LNCaP clone FGC (cell line): ENCODE measurements at regions not wholly inside any gene's neighbourhood (a gene's known extent, or its start where the extent isn't known, plus 50 kb on each side); places are given as distances from the start of the nearest gene placed in this dataset.
"Not testable (repeated sequence)": the region's sequence is repeated elsewhere in the genome, so short reads cannot be mapped to it uniquely, and the experiment has no call there.

Experiments
- DNase-seq: peaks from one replicate; pipeline ENCODE4 v3.0.0-alpha.2; 2011; ENCODE audit warnings: low read depth
- H3K4me3 ChIP-seq: 2 replicates; pipeline ENCODE4 v1.5.1; 2011; ENCODE audit warnings: mild to moderate bottlenecking, low read depth, low read length, control low read depth
- CTCF ChIP-seq: IDR thresholded peaks from 2 replicates; pipeline ENCODE4 v1.5.1; 2012; ENCODE audit warnings: mild to moderate bottlenecking; ENCODE audit not compliant: control insufficient read depth, insufficient read depth; ENCODE audit errors: extremely low read depth

- H3K4me3 ChIP-seq: no peak overlapping the region
- TF ChIP-seq CTCF: peak; percentile 90
- no peak for DNase-seq
Observed at GRCh38 chr1:101567582-101568189, 330.9 kb downstream of the S1PR1 start.

- no peak overlapping the region for H3K4me3 ChIP-seq
- no peak for DNase-seq
- TF ChIP-seq CTCF: no peak
Observed at GRCh38 chr1:101587741-101588140, 350.9 kb downstream of the S1PR1 start.

- no peak for DNase-seq
Observed at GRCh38 chr1:101588677-101589076, 351.9 kb downstream of the S1PR1 start.

GRCh38 chr1:101592845-101593244, 356.0 kb downstream of the S1PR1 start:
- DNase-seq: no peak
- TF ChIP-seq CTCF: no peak
- no peak overlapping the region for H3K4me3 ChIP-seq

More at GRCh38 chr1:101588677-101589076, 351.9 kb downstream of the S1PR1 start:
- TF ChIP-seq CTCF: no peak
- no peak overlapping the region for H3K4me3 ChIP-seq

- H3K4me3 ChIP-seq: no peak overlapping the region
- no peak for TF ChIP-seq CTCF
- DNase-seq: no peak
Observed at GRCh38 chr1:101595881-101596374, 359.1 kb downstream of the S1PR1 start.

- not testable (repeated sequence) for DNase-seq, H3K4me3 ChIP-seq
Observed at GRCh38 chr1:101600615-101601014, 363.8 kb downstream of the S1PR1 start.

GRCh38 chr1:101603726-101604125, 366.9 kb downstream of the S1PR1 start:
- TF ChIP-seq CTCF: no peak
- no peak for DNase-seq
- H3K4me3 ChIP-seq: no peak overlapping the region
